ENCODE measurements at regions not wholly inside any gene's neighbourhood (a gene's known extent, or its start where the extent isn't known, plus 50 kb on each side); places are given as distances from the start of the nearest gene placed in this dataset.

DNA sequence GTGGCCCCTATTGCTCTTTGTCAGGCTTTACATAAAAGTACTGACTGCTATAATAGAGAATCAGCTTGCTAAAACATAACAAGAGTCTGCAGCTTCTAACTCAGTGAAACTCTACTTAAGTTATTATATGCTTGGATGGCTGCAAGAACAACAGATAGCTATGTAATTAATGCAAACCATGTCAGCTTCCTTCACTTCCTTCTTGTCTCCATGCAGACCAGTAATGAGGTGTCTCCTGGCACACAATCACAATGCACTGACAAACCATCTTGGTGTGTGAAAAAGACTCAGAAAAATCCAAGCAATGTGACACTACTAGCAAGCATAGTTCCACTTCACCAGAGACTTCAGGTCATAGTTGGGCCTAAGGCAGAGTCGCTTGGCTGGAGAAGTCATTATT lies 2068.9 kb upstream of the PIK3C3 start:
- Histone ChIP-seq H3K9me3 (ENCODE audit: control extremely low read depth in 1 of 5, control insufficient read depth in 4 of 5, insufficient read depth in 2 of 5, low read depth in 1 of 5, low read length in 4 of 5) (peaks cover 0 to 2% (median 0%) of the 10 kb centered on the region in 5 experiments), H3K4me3 (ENCODE audit: control insufficient read depth in 1 of 7, extremely low read depth in 1 of 7, insufficient read depth in 4 of 7, low read depth in 2 of 7, low read length in 6 of 7) (no peak overlapping the region), H3K27ac (ENCODE audit: insufficient read depth in 1 of 2, low read depth in 1 of 2, low read length in 2 of 2, poor library complexity in 1 of 2, severe bottlenecking in 2 of 2) (no peak overlapping the region), H3K27me3 (replicated peaks in 2 of 5; ENCODE audit: control insufficient read depth in 4 of 5, insufficient read depth in 5 of 5, low read length in 4 of 5) (no peaks in the 10 kb centered on the region), H3K36me3 (ENCODE audit: control insufficient read depth in 4 of 4, insufficient read depth in 4 of 4, low read length in 3 of 4) (no peaks in the 10 kb centered on the region), H3K4me1 (ENCODE audit: control extremely low read depth in 1 of 4, control insufficient read depth in 4 of 4, insufficient read depth in 4 of 4, low read length in 3 of 4) (no peaks in the 10 kb centered on the region)
- POLR2A ChIA-PET = no interaction called here
- DNase-seq = no peak
- WGBS (ENCODE audit: insufficient coverage) = no CpG with 5 or more reads among the region's 1 CpG
- CTCF ChIA-PET = no interaction called here

- Histone ChIP-seq H3K27me3 (replicated peaks in 2 of 5; ENCODE audit: control insufficient read depth in 4 of 5, insufficient read depth in 5 of 5, low read length in 4 of 5) (no peaks in the 10 kb centered on the region), H3K4me3 (ENCODE audit: control insufficient read depth in 1 of 7, extremely low read depth in 1 of 7, insufficient read depth in 4 of 7, low read depth in 2 of 7, low read length in 6 of 7) (no peak overlapping the region), H3K36me3 (ENCODE audit: control insufficient read depth in 4 of 4, insufficient read depth in 4 of 4, low read length in 3 of 4) (no peaks in the 10 kb centered on the region), H3K9me3 (ENCODE audit: control extremely low read depth in 1 of 5, control insufficient read depth in 4 of 5, insufficient read depth in 2 of 5, low read depth in 1 of 5, low read length in 4 of 5) (no peaks in the 10 kb centered on the region), H3K27ac (ENCODE audit: insufficient read depth in 1 of 2, low read depth in 1 of 2, low read length in 2 of 2, poor library complexity in 1 of 2, severe bottlenecking in 2 of 2) (no peak overlapping the region), H3K4me1 (ENCODE audit: control extremely low read depth in 1 of 4, control insufficient read depth in 4 of 4, insufficient read depth in 4 of 4, low read length in 3 of 4) (no peaks in the 10 kb centered on the region)
- WGBS (ENCODE audit: insufficient coverage) = no CpG with 5 or more reads among the region's 1 CpG
- CTCF ChIA-PET = no interaction called here
- no peak for DNase-seq
- POLR2A ChIA-PET = no interaction called here
Observed at GRCh38 chr18:39872651-39873050, 2082.4 kb upstream of the PIK3C3 start.

GRCh38 chr18:39871961-39872360 lies 2083.1 kb upstream of the PIK3C3 start:
- no peak overlapping the region for H3K27ac ChIP-seq (ENCODE audit: insufficient read depth in 1 of 2, low read depth in 1 of 2, low read length in 2 of 2, poor library complexity in 1 of 2, severe bottlenecking in 2 of 2)
- DNase-seq = peak in 2 of 3 donors; percentile 18 to 31
- WGBS (ENCODE audit: insufficient coverage) = no CpG with 5 or more reads among the region's 3 CpGs
- H3K36me3 ChIP-seq (ENCODE audit: control insufficient read depth in 4 of 4, insufficient read depth in 4 of 4, low read length in 3 of 4) = no peaks in the 10 kb centered on the region
- no peaks in the 10 kb centered on the region for H3K4me1 ChIP-seq (ENCODE audit: control extremely low read depth in 1 of 4, control insufficient read depth in 4 of 4, insufficient read depth in 4 of 4, low read length in 3 of 4)
- no peak overlapping the region for H3K4me3 ChIP-seq (ENCODE audit: control insufficient read depth in 1 of 7, extremely low read depth in 1 of 7, insufficient read depth in 4 of 7, low read depth in 2 of 7, low read length in 6 of 7)
- no peaks in the 10 kb centered on the region for H3K27me3 ChIP-seq (replicated peaks in 2 of 5; ENCODE audit: control insufficient read depth in 4 of 5, insufficient read depth in 5 of 5, low read length in 4 of 5)
- ChIA-PET CTCF (no interaction called here), POLR2A (no interaction called here)
- H3K9me3 ChIP-seq (ENCODE audit: control extremely low read depth in 1 of 5, control insufficient read depth in 4 of 5, insufficient read depth in 2 of 5, low read depth in 1 of 5, low read length in 4 of 5) = no peaks in the 10 kb centered on the region

DNA sequence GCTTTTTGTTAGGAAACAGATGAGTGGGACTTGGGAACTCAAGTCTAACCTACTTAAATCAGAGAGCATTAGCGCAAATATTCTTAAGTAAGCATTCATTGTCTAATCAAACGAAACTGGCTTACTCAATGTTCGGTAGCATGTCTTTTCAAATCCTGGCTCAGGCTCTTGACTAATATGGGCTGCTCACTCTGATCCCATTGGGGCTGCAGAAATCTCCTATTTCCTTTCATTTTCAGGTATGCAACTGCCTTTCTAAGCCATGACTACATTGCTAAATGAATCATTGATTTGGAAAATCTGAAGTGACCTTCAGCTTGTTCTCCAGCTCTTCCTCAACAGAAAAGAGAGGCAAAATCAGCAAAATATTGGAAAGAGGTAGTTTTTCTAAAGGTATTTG lies 2084.4 kb upstream of the PIK3C3 start:
- no peak for DNase-seq
- Histone ChIP-seq H3K9me3 (ENCODE audit: control extremely low read depth in 1 of 5, control insufficient read depth in 4 of 5, insufficient read depth in 2 of 5, low read depth in 1 of 5, low read length in 4 of 5) (no peaks in the 10 kb centered on the region), H3K27me3 (replicated peaks in 2 of 5; ENCODE audit: control insufficient read depth in 4 of 5, insufficient read depth in 5 of 5, low read length in 4 of 5) (no peaks in the 10 kb centered on the region), H3K36me3 (ENCODE audit: control insufficient read depth in 4 of 4, insufficient read depth in 4 of 4, low read length in 3 of 4) (no peaks in the 10 kb centered on the region), H3K4me1 (ENCODE audit: control extremely low read depth in 1 of 4, control insufficient read depth in 4 of 4, insufficient read depth in 4 of 4, low read length in 3 of 4) (no peaks in the 10 kb centered on the region), H3K27ac (ENCODE audit: insufficient read depth in 1 of 2, low read depth in 1 of 2, low read length in 2 of 2, poor library complexity in 1 of 2, severe bottlenecking in 2 of 2) (no peak overlapping the region), H3K4me3 (ENCODE audit: control insufficient read depth in 1 of 7, extremely low read depth in 1 of 7, insufficient read depth in 4 of 7, low read depth in 2 of 7, low read length in 6 of 7) (no peak overlapping the region)
- ChIA-PET CTCF (no interaction called here), POLR2A (no interaction called here)
- 97% methylated on average over 3 of the region's 3 CpGs for WGBS (ENCODE audit: insufficient coverage)

- WGBS (ENCODE audit: insufficient coverage) = no CpG with 5 or more reads among the region's 2 CpGs
- no peaks in the 10 kb centered on the region for H3K27me3 ChIP-seq (replicated peaks in 2 of 5; ENCODE audit: control insufficient read depth in 4 of 5, insufficient read depth in 5 of 5, low read length in 4 of 5)
- H3K4me1 ChIP-seq (ENCODE audit: control extremely low read depth in 1 of 4, control insufficient read depth in 4 of 4, insufficient read depth in 4 of 4, low read length in 3 of 4) = no peaks in the 10 kb centered on the region
- ChIA-PET CTCF (no interaction called here), POLR2A (no interaction called here)
- no peak overlapping the region for H3K27ac ChIP-seq (ENCODE audit: insufficient read depth in 1 of 2, low read depth in 1 of 2, low read length in 2 of 2, poor library complexity in 1 of 2, severe bottlenecking in 2 of 2)
- no peaks in the 10 kb centered on the region for H3K36me3 ChIP-seq (ENCODE audit: control insufficient read depth in 4 of 4, insufficient read depth in 4 of 4, low read length in 3 of 4)
- no peaks in the 10 kb centered on the region for H3K9me3 ChIP-seq (ENCODE audit: control extremely low read depth in 1 of 5, control insufficient read depth in 4 of 5, insufficient read depth in 2 of 5, low read depth in 1 of 5, low read length in 4 of 5)
- no peak for DNase-seq
- no peak overlapping the region for H3K4me3 ChIP-seq (ENCODE audit: control insufficient read depth in 1 of 7, extremely low read depth in 1 of 7, insufficient read depth in 4 of 7, low read depth in 2 of 7, low read length in 6 of 7)
Observed at GRCh38 chr18:39863916-39864315, 2091.1 kb upstream of the PIK3C3 start.

DNA sequence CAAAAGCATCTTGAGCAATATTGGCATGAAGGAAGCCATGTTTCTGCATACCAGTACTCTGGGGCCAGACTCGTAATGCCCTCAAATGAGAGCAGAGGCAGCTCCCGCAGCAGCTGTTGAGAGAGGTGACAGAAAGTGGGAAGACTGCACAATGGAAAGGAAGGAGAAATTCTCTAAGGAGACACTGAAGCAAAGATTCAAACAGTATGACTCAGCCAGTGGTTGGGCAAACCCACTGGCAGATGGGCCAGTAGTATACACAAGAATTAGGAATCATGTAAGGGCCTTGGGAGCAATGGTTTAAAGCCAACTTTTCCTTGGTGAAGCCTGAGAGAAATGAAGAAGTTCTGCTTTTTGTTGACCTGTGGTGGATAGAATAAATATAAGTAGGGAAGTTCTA lies 2092.7 kb upstream of the PIK3C3 start:
- no peak for DNase-seq
- POLR2A ChIA-PET = interaction anchor here (0.9 kb wide), 1 partner anchor 16 kb away, joined by 3 read pairs; no protein-coding TSS in a partner anchor
- no peaks in the 10 kb centered on the region for H3K27me3 ChIP-seq (replicated peaks in 2 of 5; ENCODE audit: control insufficient read depth in 4 of 5, insufficient read depth in 5 of 5, low read length in 4 of 5)
- no peak overlapping the region for H3K4me3 ChIP-seq (ENCODE audit: control insufficient read depth in 1 of 7, extremely low read depth in 1 of 7, insufficient read depth in 4 of 7, low read depth in 2 of 7, low read length in 6 of 7)
- CTCF ChIA-PET = interaction anchor here (0.9 kb wide), 1 partner anchor 12 kb away, joined by 3 read pairs; no protein-coding TSS in a partner anchor
- H3K27ac ChIP-seq (ENCODE audit: insufficient read depth in 1 of 2, low read depth in 1 of 2, low read length in 2 of 2, poor library complexity in 1 of 2, severe bottlenecking in 2 of 2) = no peak overlapping the region
- H3K9me3 ChIP-seq (ENCODE audit: control extremely low read depth in 1 of 5, control insufficient read depth in 4 of 5, insufficient read depth in 2 of 5, low read depth in 1 of 5, low read length in 4 of 5) = no peaks in the 10 kb centered on the region
- no peaks in the 10 kb centered on the region for H3K4me1 ChIP-seq (ENCODE audit: control extremely low read depth in 1 of 4, control insufficient read depth in 4 of 4, insufficient read depth in 4 of 4, low read length in 3 of 4)
- WGBS (ENCODE audit: insufficient coverage) = 100% methylated on average over 2 of the region's 2 CpGs
- H3K36me3 ChIP-seq (ENCODE audit: control insufficient read depth in 4 of 4, insufficient read depth in 4 of 4, low read length in 3 of 4) = no peaks in the 10 kb centered on the region

DNA sequence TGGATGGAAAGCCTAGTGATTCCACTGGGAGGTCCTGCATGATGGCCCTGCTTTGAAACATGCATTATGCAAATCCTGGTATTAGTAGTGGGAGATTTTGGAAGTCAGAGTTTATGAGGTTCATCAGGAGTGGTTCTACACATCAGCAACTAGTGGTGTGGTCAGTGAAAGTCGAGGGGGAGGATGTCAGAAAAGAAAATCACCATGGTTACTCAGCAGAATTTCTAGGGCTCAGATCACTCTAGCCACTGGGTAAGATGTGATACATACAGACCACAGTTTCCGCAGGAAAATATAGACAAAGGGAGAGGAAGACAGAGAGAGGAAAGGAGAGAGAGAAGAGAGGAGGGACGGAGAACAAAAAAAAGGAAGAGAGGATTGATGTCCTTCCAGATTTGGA lies 2100.7 kb upstream of the PIK3C3 start:
- Histone ChIP-seq H3K9me3 (ENCODE audit: control extremely low read depth in 1 of 5, control insufficient read depth in 4 of 5, insufficient read depth in 2 of 5, low read depth in 1 of 5, low read length in 4 of 5) (no peaks in the 10 kb centered on the region), H3K36me3 (ENCODE audit: control insufficient read depth in 4 of 4, insufficient read depth in 4 of 4, low read length in 3 of 4) (no peaks in the 10 kb centered on the region), H3K4me3 (ENCODE audit: control insufficient read depth in 1 of 7, extremely low read depth in 1 of 7, insufficient read depth in 4 of 7, low read depth in 2 of 7, low read length in 6 of 7) (no peak overlapping the region), H3K27me3 (replicated peaks in 2 of 5; ENCODE audit: control insufficient read depth in 4 of 5, insufficient read depth in 5 of 5, low read length in 4 of 5) (no peaks in the 10 kb centered on the region), H3K27ac (ENCODE audit: insufficient read depth in 1 of 2, low read depth in 1 of 2, low read length in 2 of 2, poor library complexity in 1 of 2, severe bottlenecking in 2 of 2) (no peak overlapping the region), H3K4me1 (ENCODE audit: control extremely low read depth in 1 of 4, control insufficient read depth in 4 of 4, insufficient read depth in 4 of 4, low read length in 3 of 4) (no peaks in the 10 kb centered on the region)
- no peak for DNase-seq
- 86% methylated on average over 1 of the region's 3 CpGs for WGBS (ENCODE audit: insufficient coverage)
- CTCF ChIA-PET = no interaction called here
- POLR2A ChIA-PET = no interaction called here
